ENCODE measurements at regions not wholly inside any gene's neighbourhood (a gene's known extent, or its start where the extent isn't known, plus 50 kb on each side); places are given as distances from the start of the nearest gene placed in this dataset.

DNA sequence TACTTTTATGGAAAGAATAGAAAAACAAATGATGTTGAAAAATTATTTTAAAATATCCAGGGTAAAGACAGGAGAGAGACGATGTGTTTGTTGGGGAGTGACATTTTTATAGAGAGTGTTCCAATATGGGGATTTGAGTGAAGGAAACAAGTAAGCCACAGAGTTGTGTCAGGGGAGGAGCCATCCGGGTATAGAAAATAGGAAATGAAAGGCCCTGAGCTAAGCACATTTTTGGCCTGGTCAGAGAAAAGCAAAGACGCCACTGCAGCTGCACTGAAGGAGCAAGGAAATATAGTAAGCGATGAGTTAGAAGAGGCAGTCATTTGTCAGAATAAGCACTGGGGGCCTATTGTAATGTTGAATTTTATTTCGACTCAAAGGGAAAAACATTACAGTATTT is 107.3 kb upstream of the ADGRL4 start:
- DNase-seq (ENCODE audit: low spot score) = no peak

DNA sequence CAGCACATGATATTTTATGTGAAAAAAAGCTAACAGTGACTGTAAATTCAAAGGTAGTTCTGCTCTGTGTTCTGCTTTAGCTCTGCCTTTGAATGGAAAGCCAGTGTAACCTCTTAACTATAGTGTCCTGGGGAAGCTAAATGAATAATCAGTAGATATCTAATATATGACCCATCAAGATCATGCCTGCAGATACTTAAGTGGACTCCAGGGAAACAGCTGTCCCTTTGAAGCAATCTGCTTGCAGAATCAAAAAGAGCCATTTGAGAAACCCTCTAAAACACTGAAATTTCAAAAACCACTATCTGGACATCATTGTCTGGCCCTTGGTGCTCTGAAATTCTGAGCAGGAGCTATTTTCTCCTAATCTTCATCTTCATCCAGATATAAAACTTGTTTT is 104.2 kb upstream of the ADGRL4 start:
- DNase-seq (ENCODE audit: low spot score) = no peak

DNA sequence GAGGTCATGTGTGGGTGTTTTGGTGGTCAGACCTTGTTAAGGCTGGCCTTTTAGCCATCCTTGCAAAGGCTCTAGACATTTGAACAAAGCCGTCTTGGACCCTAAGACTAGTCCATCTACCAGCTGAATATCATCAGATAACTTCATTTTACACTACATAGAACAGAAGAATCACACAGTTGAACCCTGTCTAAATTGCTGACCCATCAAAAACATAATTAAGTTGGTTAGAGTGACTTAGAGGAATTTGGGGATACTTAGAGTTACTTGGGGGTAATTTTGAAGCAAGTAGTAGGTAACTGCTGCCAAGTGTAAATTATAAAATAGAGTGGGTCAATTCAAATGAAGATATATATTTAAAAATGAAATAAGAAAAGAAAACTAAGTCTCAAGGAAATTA is 102.9 kb upstream of the ADGRL4 start:
- no peak for DNase-seq (ENCODE audit: low spot score)

DNA sequence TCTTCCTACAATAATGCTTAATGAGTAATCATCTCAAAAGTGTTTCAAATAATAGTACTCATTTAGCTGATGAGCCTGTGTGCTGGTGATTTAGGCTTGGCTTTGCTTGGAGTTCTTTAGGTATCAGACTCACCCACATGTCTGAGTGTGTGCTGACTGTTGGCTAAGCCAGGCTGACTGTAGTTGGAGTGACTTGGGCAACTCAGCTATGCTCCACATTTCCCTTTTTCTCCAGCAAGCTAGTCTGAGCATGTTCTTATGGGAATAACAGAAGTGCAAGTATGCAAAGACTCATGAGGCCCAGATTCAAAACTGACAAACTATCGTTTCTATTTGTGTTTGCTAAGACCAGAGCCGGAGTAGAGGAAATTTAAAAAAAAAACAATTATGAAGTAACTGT is 99.0 kb upstream of the ADGRL4 start:
- DNase-seq (ENCODE audit: low spot score) = no peak

DNA sequence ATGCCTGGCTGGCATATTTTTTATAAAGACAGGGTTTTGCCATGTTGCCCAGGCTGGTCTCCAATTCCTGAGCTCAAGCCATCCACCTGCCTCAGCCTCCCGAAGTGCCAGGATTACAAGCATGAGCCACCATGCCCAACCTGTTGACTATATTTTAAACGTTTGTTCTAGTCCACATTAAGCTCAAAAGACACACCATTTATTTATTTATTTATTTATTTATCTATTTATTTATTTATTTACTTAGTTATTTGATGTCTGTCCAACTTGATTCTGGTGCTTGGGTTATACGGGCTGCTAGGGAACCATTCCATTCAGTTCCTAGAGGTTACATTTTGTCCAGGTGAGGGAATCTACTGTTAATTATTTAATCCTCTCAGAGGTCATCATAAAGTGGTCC is 98.1 kb upstream of the ADGRL4 start:
- no peak for DNase-seq (ENCODE audit: low spot score)

DNA sequence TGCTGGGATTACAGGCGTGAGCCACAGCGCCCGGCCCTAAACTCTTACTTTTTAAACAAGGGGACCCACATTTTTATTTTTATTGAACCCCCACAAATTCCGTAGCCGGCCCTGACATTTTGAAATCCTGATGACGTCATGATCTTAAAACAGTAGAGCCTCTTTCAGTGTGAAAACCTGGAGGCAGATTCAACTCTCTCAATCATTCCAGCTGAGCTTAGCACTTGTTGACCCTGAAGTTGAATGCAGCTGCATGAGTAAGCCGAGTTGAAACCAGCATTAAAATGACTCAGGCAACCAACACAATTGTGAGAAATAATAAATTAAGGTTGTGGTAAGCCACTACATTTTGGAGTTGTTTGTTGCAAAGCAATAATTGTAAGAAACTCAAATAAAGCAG is 93.9 kb upstream of the ADGRL4 start:
- no peak for DNase-seq (ENCODE audit: low spot score)

DNA sequence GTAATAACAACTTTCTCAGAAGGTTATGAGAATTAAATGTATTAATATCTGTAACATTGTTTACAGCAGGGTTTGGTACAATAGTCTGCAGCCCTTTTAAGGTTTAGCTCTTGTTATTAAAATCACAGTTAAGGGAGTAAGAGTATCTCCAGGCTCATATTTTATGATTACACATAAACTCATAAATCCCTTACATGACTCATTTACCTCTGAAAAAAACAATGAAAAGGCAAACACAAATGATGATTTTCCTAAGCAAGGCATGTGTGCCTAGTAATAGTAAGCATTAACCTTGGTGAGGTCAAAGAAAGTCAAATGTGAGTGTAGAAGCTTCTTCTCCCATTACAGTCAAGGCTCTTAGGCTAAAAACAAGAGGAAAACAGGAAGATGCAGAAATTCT is 84.5 kb upstream of the ADGRL4 start:
- DNase-seq (ENCODE audit: low spot score) = no peak

DNA sequence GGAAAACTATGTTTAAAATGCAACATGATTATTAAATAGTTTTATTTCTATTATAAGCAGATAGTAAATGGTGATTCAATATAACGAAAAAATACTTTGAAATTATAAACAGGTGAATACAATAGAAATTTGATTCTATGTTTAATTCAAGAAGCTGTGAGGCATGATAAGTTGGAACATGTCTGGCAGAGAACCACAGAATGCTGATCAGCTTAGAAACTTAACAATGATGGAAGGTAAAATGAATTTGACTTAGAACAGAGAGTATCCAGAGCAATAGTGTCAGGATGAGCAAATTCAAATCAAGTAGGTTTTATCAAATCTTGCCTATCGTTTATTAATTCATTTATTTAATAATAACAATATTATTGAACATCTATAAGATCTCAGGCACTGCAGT is 83.4 kb upstream of the ADGRL4 start:
- DNase-seq (ENCODE audit: low spot score) = no peak

DNA sequence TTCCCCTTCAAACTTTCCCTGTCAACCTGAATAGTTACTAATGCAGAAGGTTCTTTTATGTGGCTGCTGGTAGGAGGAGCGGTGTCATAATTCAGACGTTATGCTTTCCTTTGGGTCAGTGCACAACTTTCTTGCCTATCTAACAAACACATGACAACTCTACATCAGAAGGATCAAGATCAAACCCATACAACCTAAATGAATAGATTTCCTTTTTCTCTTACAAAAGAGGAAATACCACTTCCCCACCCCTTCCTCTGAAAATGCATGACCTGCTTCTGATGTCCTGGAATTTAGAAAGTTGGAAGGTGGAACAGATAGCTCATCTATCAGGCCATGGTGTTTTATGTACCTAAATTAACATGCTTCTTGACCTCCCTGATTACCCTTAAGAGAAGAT is 75.7 kb upstream of the ADGRL4 start:
- no peak for DNase-seq (ENCODE audit: low spot score)

DNA sequence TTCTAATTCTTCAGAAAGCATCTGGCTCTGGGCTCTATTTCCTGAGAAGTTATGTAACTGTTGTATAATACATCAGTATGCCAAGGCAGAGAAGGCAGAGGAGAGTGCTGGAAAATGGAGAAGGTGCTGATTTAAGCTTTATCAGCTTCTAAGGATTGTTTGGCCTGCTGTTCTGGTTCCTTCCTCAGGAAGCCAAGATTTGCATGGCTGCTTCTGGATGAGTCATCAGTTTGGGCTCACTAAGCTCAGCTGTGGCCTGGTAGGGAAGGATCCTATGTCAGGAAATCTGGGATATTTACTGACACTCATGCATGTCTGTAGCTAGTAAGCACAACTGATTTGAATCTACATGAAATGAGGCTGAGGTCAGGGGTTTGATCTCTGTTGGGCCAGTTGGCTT is 73.2 kb upstream of the ADGRL4 start:
- DNase-seq (ENCODE audit: low spot score) = peak; percentile 3

DNA sequence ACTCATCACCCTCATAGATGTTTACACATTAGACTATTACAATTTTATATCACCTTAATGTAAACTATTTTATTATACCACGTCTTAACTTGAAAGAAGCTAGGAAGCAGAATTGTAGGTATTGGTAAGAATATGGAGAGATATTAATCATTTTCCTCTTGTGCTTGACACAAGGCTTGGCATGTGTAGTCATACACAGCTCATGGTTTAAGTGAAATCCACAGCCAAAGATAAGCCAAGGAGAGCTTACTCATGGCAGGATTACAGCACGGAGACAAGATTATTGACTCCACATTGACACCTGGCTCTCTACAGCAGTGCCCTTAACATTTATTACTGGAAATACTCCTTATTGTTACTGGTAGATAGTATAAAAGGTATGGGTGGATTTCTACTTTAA is 68.4 kb upstream of the ADGRL4 start:
- no peak for DNase-seq (ENCODE audit: low spot score)

DNA sequence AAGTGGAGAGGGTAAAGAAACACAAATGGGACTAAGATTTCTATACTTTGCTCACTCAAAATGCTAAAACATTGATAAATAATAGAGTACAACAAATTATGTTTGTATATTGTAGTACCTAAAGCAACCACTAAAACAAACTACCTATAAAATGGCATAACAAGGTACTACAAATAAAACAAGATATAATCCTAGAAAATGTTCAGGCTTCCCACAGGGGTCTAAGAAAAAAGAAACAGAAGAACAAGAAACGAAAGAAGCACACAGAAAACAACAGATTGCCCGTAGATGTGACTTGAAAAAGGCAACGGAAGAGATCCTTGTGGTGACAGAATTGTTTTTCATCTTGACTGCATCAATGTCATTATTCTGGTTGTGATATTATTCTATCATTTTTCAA is 63.3 kb upstream of the ADGRL4 start:
- DNase-seq (ENCODE audit: low spot score) = no peak

DNA sequence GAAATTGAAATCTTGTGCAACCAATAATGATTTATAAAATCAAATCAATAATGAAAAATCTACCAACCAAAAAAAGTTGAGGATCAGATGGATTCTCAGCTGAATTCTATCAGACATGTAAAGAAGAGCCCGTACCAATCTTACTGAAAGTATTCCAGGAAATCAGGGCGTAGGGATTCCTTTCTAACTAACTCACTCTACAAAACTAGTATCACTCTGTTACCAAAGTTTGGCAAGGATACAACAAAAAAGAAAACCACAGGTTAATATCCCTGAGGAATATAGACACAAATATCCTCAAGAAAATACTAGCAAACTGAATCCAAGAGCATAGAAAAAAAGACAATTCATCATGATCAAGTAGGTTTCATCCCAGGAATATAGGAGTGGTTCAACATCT is 52.8 kb upstream of the ADGRL4 start:
- no peak for DNase-seq (ENCODE audit: low spot score)

All from Ammon's horn (tissue), 1 donor.